C1 segment of cervical spinal cord (tissue), 14 donors: ENCODE measurements at regions not wholly inside any gene's neighbourhood (a gene's known extent, or its start where the extent isn't known, plus 50 kb on each side); places are given as distances from the start of the nearest gene placed in this dataset.
"Not testable (repeated sequence)": the region's sequence is repeated elsewhere in the genome, so short reads cannot be mapped to it uniquely, and the experiment has no call there.

Experiments used
- DNase-seq, 14 donors: peaks; one replicate each; lab custom pipeline; 2025; lab: John Stamatoyannopoulos, UW

GRCh38 chr4:169894767-169895166 is 131.4 kb downstream of the MFAP3L start:
- DNase-seq, result not testable (repeated sequence)

GRCh38 chr4:169885893-169886292 is 128.1 kb upstream of the HPF1 start:
- no peak for DNase-seq

- DNase-seq, result no peak
These were observed 124.0 kb upstream of the HPF1 start for GRCh38 chr4:169881769-169882168.

GRCh38 chr4:169870507-169870906 is 112.8 kb upstream of the HPF1 start:
- DNase-seq, result no peak

GRCh38 chr4:169869490-169869889 is 111.7 kb upstream of the HPF1 start:
- no peak for DNase-seq

- no peak for DNase-seq
These were observed 103.8 kb upstream of the HPF1 start for GRCh38 chr4:169861593-169861992.

GRCh38 chr4:169859366-169860216 is 101.8 kb upstream of the HPF1 start:
- DNase-seq, result no peak

GRCh38 chr4:169854090-169854489 is 96.3 kb upstream of the HPF1 start:
- DNase-seq, result no peak

- no peak for DNase-seq
These were observed 94.7 kb upstream of the HPF1 start for GRCh38 chr4:169852481-169852880.

GRCh38 chr4:169851750-169852149 is 94.0 kb upstream of the HPF1 start:
- no peak for DNase-seq

GRCh38 chr4:169849456-169849855 is 91.7 kb upstream of the HPF1 start:
- no peak for DNase-seq

- no peak for DNase-seq
These were observed 90.3 kb upstream of the HPF1 start for GRCh38 chr4:169848018-169848417.

- no peak for DNase-seq
These were observed 89.4 kb upstream of the HPF1 start for GRCh38 chr4:169847171-169847570.

GRCh38 chr4:169846396-169846795 is 88.7 kb upstream of the HPF1 start:
- DNase-seq, result no peak

- DNase-seq, result no peak
These were observed 84.0 kb upstream of the HPF1 start for GRCh38 chr4:169841776-169842175.

- no peak for DNase-seq
These were observed 82.8 kb upstream of the HPF1 start for GRCh38 chr4:169840554-169840953.

- not testable (repeated sequence) for DNase-seq
These were observed 70.6 kb upstream of the HPF1 start for GRCh38 chr4:169828329-169828728.

- DNase-seq, result no peak
These were observed 69.0 kb upstream of the HPF1 start for GRCh38 chr4:169826634-169827187.

GRCh38 chr4:169823685-169824084 is 65.9 kb upstream of the HPF1 start:
- peak in 1 of 14 donors; percentile 5 for DNase-seq

- no peak for DNase-seq
These were observed 63.7 kb upstream of the HPF1 start for GRCh38 chr4:169821402-169821801.

GRCh38 chr4:169818063-169818679 is 60.4 kb upstream of the HPF1 start:
- no peak for DNase-seq

GRCh38 chr4:169815606-169816005 is 57.9 kb upstream of the HPF1 start:
- DNase-seq, result no peak

- no peak for DNase-seq
These were observed 53.7 kb upstream of the HPF1 start for GRCh38 chr4:169811476-169811875.
